Spleen (tissue), 11 donors: ENCODE measurements at regions not wholly inside any gene's neighbourhood (a gene's known extent, or its start where the extent isn't known, plus 50 kb on each side); places are given as distances from the start of the nearest gene placed in this dataset.

Experiments used
- DNase-seq: peaks from one replicate; pipeline ENCODE4 v3.0.0-alpha.2; 2020
- H3K27ac ChIP-seq, 8 donors: fragments of 200-600 bp; sonication (generic) in 7 of 8; 1 replicate in 4 of 8; 2 replicates in 4 of 8; pipeline versions ENCODE4 v1.5.0 to v1.8.0; 2016 to 2021; ENCODE audit warnings: inconsistent platforms in 4 of 8, mild to moderate bottlenecking in 4 of 8, moderate library complexity in 1 of 8
- H3K27me3 ChIP-seq, 7 donors: fragments of 200-600 bp; sonication (generic) in 6 of 7; replicated peaks in 1 of 7; 1 replicate in 4 of 7; 2 replicates in 3 of 7; pipeline versions ENCODE4 v1.5.0 to v1.8.0; 2016 to 2021; ENCODE audit warnings: inconsistent platforms in 3 of 7, mild to moderate bottlenecking in 1 of 7
- H3K36me3 ChIP-seq, 6 donors: fragments of 200-600 bp; sonication (generic) in 5 of 6; 1 replicate in 4 of 6; 2 replicates in 2 of 6; pipeline versions ENCODE4 v1.5.0 to v1.8.0; 2016 to 2021; ENCODE audit warnings: inconsistent platforms in 2 of 6
- H3K4me1 ChIP-seq, 6 donors: fragments of 200-600 bp; sonication (generic) in 5 of 6; 1 replicate in 3 of 6; 2 replicates in 3 of 6; pipeline versions ENCODE4 v1.5.0 to v1.8.0; 2016 to 2021; ENCODE audit warnings: inconsistent platforms in 3 of 6
- H3K4me3 ChIP-seq, 8 donors: fragments of 200-600 bp; sonication (generic) in 7 of 8; 1 replicate in 4 of 8; 2 replicates in 4 of 8; pipeline versions ENCODE4 v1.5.0 to v1.8.0; 2016 to 2021; ENCODE audit warnings: inconsistent platforms in 4 of 8, mild to moderate bottlenecking in 4 of 8, moderate library complexity in 2 of 8
- H3K9me3 ChIP-seq, 8 donors: fragments of 200-600 bp; sonication (generic) in 7 of 8; 1 replicate in 4 of 8; 2 replicates in 4 of 8; pipeline versions ENCODE4 v1.5.0 to v1.8.0; 2016 to 2021; ENCODE audit warnings: inconsistent platforms in 4 of 8
- CTCF ChIP-seq, 11 experiments: fragments of 200-600 bp in 7 of 11; fragments of 450-650 bp in 4 of 11; sonication (generic) in 4 of 11; IDR thresholded peaks in 8 of 11; conservative IDR thresholded peaks in 3 of 11; 1 replicate in 7 of 11; 2 replicates in 4 of 11; pipeline versions ENCODE4 v1.4.0 to v1.8.0; 2016 to 2021; ENCODE audit warnings: antibody characterized with exemption in 11 of 11, inconsistent platforms in 4 of 11, mild to moderate bottlenecking in 1 of 11
- POLR2A ChIP-seq, 3 donors: fragments of 450-650 bp; IDR thresholded peaks; one replicate each; pipeline ENCODE4 v1.5.1; 2017; ENCODE audit warnings: antibody characterized with exemption in 3 of 3, mild to moderate bottlenecking in 1 of 3
- POLR2AphosphoS5 ChIP-seq, 3 donors: sonication (generic); formaldehyde crosslinking; IDR thresholded peaks; one replicate each; pipeline ENCODE4 v1.5.1; 2017; ENCODE audit warnings: antibody characterized with exemption in 3 of 3
- WGBS, 5 donors: extraction: QIAGEN DNeasy Blood & Tissue Kit in 3 of 5; methylation state at CpG; one replicate each; pipeline versions ENCODE4 v1.1.5 to v1.1.7; 2013 to 2018; 5-methylcytosine and 5-hydroxymethylcytosine counted together
- intact Hi-C: fragments of 100-400 bp; cut with DNase I; formaldehyde crosslinking; loops from one replicate; pipeline ENCODE4 v1.15.0; 2023; ENCODE audit warnings: low total_unique reads
- donor health status: healthy with polysubstance abuse.
- donor health status: DM: no; HTN: no; CAD: no; lungs with moderate emphysema.
- donor health status: DM: no; HTN: no; CAD: no.
- donor health status: Bipolar disorder and iron deficiency.
- donor health status: healthy.
- donor health status: DM: no; HTN: no; CAD: no.
- donor health status: DM: yes; HTN: yes; CAD: no.

GRCh38 chr4:28225689-28226353 lies 1365.2 kb downstream of the STIM2 start:
- 62 to 67% (median 64%) methylated on average over 4 of the region's 4 CpGs for WGBS, 5 donors
- H3K27me3 ChIP-seq = no peaks in the 10 kb centered on the region
- TF ChIP-seq CTCF (IDR thresholded peaks at IDR 0.05 in 8 of 11, conservative IDR thresholded peaks at IDR 0.05 in 3 of 11) = no peak
- TF ChIP-seq POLR2AphosphoS5 (IDR thresholded peaks at IDR 0.05) = no peak
- no peak for TF ChIP-seq POLR2A (IDR thresholded peaks at IDR 0.05)
- DNase-seq = no peak
- no peaks in the 10 kb centered on the region for H3K4me1 ChIP-seq
- no peaks in the 10 kb centered on the region for H3K36me3 ChIP-seq
- no peak overlapping the region for H3K4me3 ChIP-seq
- intact Hi-C loops = no loop called here
- no peak overlapping the region for H3K27ac ChIP-seq
- no peaks in the 10 kb centered on the region for H3K9me3 ChIP-seq

- Histone ChIP-seq H3K27me3 (no peaks in the 10 kb centered on the region), H3K27ac (no peak overlapping the region), H3K4me1 (no peaks in the 10 kb centered on the region), H3K36me3 (no peaks in the 10 kb centered on the region), H3K4me3 (no peak overlapping the region), H3K9me3 (no peaks in the 10 kb centered on the region)
- intact Hi-C loops = no loop called here
- 33 to 89% (median 52%) methylated on average over 1 of the region's 1 CpG for WGBS, 5 donors
- no peak for TF ChIP-seq POLR2AphosphoS5 (IDR thresholded peaks at IDR 0.05)
- no peak for TF ChIP-seq POLR2A (IDR thresholded peaks at IDR 0.05)
- TF ChIP-seq CTCF (IDR thresholded peaks at IDR 0.05 in 8 of 11, conservative IDR thresholded peaks at IDR 0.05 in 3 of 11) = no peak
- no peak for DNase-seq
These were observed 1366.3 kb downstream of the STIM2 start for GRCh38 chr4:28226962-28227361.

- intact Hi-C loops = no loop called here
- no peak overlapping the region for H3K4me3 ChIP-seq
- H3K36me3 ChIP-seq = no peaks in the 10 kb centered on the region
- DNase-seq = no peak
- no peaks in the 10 kb centered on the region for H3K9me3 ChIP-seq
- H3K4me1 ChIP-seq = no peaks in the 10 kb centered on the region
- WGBS, 5 donors = 5 to 26% (median 18%) methylated on average over 1 of the region's 1 CpG
- H3K27ac ChIP-seq = no peak overlapping the region
- TF ChIP-seq POLR2A (IDR thresholded peaks at IDR 0.05) = no peak
- TF ChIP-seq CTCF (IDR thresholded peaks at IDR 0.05 in 8 of 11, conservative IDR thresholded peaks at IDR 0.05 in 3 of 11) = no peak
- no peak for TF ChIP-seq POLR2AphosphoS5 (IDR thresholded peaks at IDR 0.05)
- H3K27me3 ChIP-seq = no peaks in the 10 kb centered on the region
These were observed 1367.1 kb downstream of the STIM2 start for GRCh38 chr4:28227764-28228163.

GRCh38 chr4:28228561-28229491 lies 1368.2 kb downstream of the STIM2 start:
- Histone ChIP-seq H3K4me1 (no peaks in the 10 kb centered on the region), H3K27me3 (no peaks in the 10 kb centered on the region), H3K27ac (no peak overlapping the region), H3K36me3 (no peaks in the 10 kb centered on the region), H3K9me3 (no peaks in the 10 kb centered on the region), H3K4me3 (no peak overlapping the region)
- intact Hi-C loops = no loop called here
- DNase-seq = no peak
- TF ChIP-seq POLR2A (IDR thresholded peaks at IDR 0.05) (no peak), POLR2AphosphoS5 (IDR thresholded peaks at IDR 0.05) (no peak), CTCF (IDR thresholded peaks at IDR 0.05 in 8 of 11, conservative IDR thresholded peaks at IDR 0.05 in 3 of 11) (no peak)
- WGBS, 5 donors = 53 to 67% (median 53%) methylated on average over 1 of the region's 1 CpG
